T-helper 2 cell treated with Interferon-gamma antibody and Interleukin-4, amounts not matched to agents 5 μg/mL and 100 μg/mL, for 36 hours (primary cell): ENCODE measurements at regions not wholly inside any gene's neighbourhood (a gene's known extent, or its start where the extent isn't known, plus 50 kb on each side); places are given as distances from the start of the nearest gene placed in this dataset.

Experiments used
- DNase-seq: peaks from one replicate; pipeline ENCODE4 v3.0.0; 2021; ENCODE audit warnings: low spot score
- H3K27ac Mint-ChIP-seq: one replicate; pipeline ENCODE4 v1.8.0; 2021; ENCODE audit warnings: mild to moderate bottlenecking, mixed read lengths
- H3K27me3 Mint-ChIP-seq: one replicate; pipeline ENCODE4 v1.8.0; 2021; ENCODE audit warnings: low read depth, mixed read lengths
- H3K36me3 Mint-ChIP-seq: one replicate; pipeline ENCODE4 v1.8.0; 2021; ENCODE audit warnings: low read depth, mixed read lengths
- H3K4me1 Mint-ChIP-seq: one replicate; pipeline ENCODE4 v1.8.0; 2021; ENCODE audit warnings: low read depth, mixed read lengths
- H3K4me3 Mint-ChIP-seq: one replicate; pipeline ENCODE4 v1.8.0; 2022; ENCODE audit warnings: mild to moderate bottlenecking, moderate library complexity, mixed read lengths
- H3K9me3 Mint-ChIP-seq: one replicate; pipeline ENCODE4 v1.8.0; 2021; ENCODE audit warnings: mixed read lengths

GRCh38 chr21:20538039-20538658 lies 460.1 kb upstream of the NCAM2 start:
- Mint-ChIP-seq H3K27ac (no peak overlapping the region), H3K4me1 (no peaks in the 10 kb centered on the region), H3K27me3 (no peaks in the 10 kb centered on the region), H3K36me3 (no peaks in the 10 kb centered on the region), H3K4me3 (no peak overlapping the region), H3K9me3 (peaks cover 32% of the 10 kb centered on the region)
- DNase-seq = no peak

DNA sequence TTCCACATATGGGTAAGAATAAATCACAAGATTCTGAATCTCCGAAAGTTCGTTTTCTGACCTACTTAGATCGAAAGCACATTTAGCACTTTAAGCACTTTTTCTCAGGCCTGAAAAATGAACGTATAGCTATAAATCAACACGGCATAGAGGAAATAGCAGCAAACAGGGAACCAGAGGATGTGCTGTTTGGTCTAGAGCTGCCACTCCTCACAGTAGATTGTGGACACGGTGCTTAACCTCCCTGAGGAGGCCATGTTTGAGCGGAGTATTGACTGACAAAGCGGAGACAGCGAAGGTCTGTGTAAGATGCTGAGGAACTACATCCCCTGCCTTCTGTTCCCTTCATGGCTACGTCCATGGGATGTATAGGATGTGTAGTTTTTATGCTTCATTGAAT lies 452.8 kb upstream of the NCAM2 start:
- H3K4me1 Mint-ChIP-seq = no peaks in the 10 kb centered on the region
- H3K4me3 Mint-ChIP-seq = no peak overlapping the region
- H3K27ac Mint-ChIP-seq = no peak overlapping the region
- no peak for DNase-seq
- no peaks in the 10 kb centered on the region for H3K36me3 Mint-ChIP-seq
- H3K9me3 Mint-ChIP-seq = peaks cover 45% of the 10 kb centered on the region
- H3K27me3 Mint-ChIP-seq = no peaks in the 10 kb centered on the region

DNA sequence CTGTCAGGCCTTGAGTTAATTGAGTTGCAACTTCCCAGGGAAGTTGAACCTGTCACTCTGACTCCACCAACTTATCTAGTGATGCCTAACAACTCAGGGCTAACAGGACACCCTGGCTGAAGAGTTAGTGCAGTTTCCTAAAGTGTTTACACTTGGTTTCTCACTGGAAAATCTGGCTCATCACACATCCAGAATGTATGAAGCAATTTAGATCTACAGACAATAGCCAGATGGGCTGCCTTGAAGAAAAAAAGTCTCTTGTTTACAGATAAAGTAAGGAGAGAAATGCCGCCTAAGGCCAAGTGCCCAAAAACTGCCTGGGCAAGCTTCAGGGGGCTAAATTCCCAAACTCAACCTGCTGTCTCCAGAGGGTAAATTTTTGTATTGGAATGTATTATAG lies 446.3 kb upstream of the NCAM2 start:
- no peak overlapping the region for H3K4me3 Mint-ChIP-seq
- no peaks in the 10 kb centered on the region for H3K36me3 Mint-ChIP-seq
- H3K27ac Mint-ChIP-seq = no peak overlapping the region
- H3K9me3 Mint-ChIP-seq = peaks cover 32% of the 10 kb centered on the region
- no peak for DNase-seq
- no peaks in the 10 kb centered on the region for H3K4me1 Mint-ChIP-seq
- no peaks in the 10 kb centered on the region for H3K27me3 Mint-ChIP-seq

GRCh38 chr21:20554785-20555184 lies 443.4 kb upstream of the NCAM2 start:
- DNase-seq = no peak
- Mint-ChIP-seq H3K4me1 (no peaks in the 10 kb centered on the region), H3K9me3 (peaks cover 42% of the 10 kb centered on the region), H3K27ac (no peak overlapping the region), H3K4me3 (no peak overlapping the region), H3K36me3 (no peaks in the 10 kb centered on the region), H3K27me3 (no peaks in the 10 kb centered on the region)

DNA sequence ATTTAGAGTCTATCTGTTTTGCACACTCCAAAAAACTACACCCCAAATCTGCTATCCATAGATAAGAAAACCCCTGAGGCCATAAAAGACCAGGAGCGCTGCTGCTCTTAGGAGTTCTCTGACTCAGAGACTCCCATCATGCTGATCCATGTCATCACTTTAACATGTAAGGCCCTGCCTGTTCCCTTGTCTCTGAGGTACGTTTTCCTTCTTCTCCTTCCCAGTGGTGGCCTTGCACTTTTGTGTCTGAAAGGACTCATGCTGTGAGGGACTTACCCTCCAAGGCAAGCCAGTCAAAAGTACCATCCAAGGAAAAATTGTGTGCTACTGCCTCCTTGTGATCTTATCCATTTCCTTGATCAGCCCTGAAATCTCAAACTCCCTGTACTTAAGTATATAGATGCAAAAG lies 427.4 kb upstream of the NCAM2 start:
- peaks cover 26% of the 10 kb centered on the region for H3K9me3 Mint-ChIP-seq
- no peak overlapping the region for H3K27ac Mint-ChIP-seq
- H3K4me1 Mint-ChIP-seq = no peaks in the 10 kb centered on the region
- no peaks in the 10 kb centered on the region for H3K36me3 Mint-ChIP-seq
- no peaks in the 10 kb centered on the region for H3K27me3 Mint-ChIP-seq
- H3K4me3 Mint-ChIP-seq = no peak overlapping the region
- DNase-seq = no peak

- Mint-ChIP-seq H3K27ac (no peak overlapping the region), H3K27me3 (no peaks in the 10 kb centered on the region), H3K4me3 (no peak overlapping the region), H3K4me1 (no peaks in the 10 kb centered on the region), H3K9me3 (peaks cover 29% of the 10 kb centered on the region), H3K36me3 (no peaks in the 10 kb centered on the region)
- no peak for DNase-seq
Observed at GRCh38 chr21:20572582-20572981, 425.6 kb upstream of the NCAM2 start.

DNA sequence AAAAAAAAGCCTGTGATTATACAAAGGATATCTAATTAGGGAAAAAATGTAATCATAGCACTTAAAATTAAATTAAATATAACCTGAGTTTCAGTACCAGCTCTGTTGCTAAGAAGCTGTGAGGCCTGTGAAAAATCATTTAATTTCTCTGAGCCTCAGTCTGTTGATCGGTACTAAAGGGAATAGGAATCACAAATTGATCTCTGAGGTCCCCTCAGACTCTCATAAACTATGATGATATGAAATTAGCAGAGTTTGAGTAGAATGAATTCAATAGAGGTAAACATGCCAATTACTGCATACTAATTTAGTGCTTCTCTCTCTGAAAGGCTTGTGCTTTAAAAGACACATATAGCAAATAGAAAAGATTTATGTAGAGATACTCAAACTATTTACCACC lies 416.8 kb upstream of the NCAM2 start:
- Mint-ChIP-seq H3K27me3 (no peaks in the 10 kb centered on the region), H3K4me3 (no peak overlapping the region), H3K4me1 (no peaks in the 10 kb centered on the region), H3K27ac (no peak overlapping the region), H3K36me3 (no peaks in the 10 kb centered on the region), H3K9me3 (peaks cover 22% of the 10 kb centered on the region)
- no peak for DNase-seq

- no peak overlapping the region for H3K4me3 Mint-ChIP-seq
- no peak for DNase-seq
- no peaks in the 10 kb centered on the region for H3K36me3 Mint-ChIP-seq
- H3K9me3 Mint-ChIP-seq = peaks cover 28% of the 10 kb centered on the region
- no peak overlapping the region for H3K27ac Mint-ChIP-seq
- no peaks in the 10 kb centered on the region for H3K4me1 Mint-ChIP-seq
- no peaks in the 10 kb centered on the region for H3K27me3 Mint-ChIP-seq
Observed at GRCh38 chr21:20591284-20591683, 406.9 kb upstream of the NCAM2 start.

DNA sequence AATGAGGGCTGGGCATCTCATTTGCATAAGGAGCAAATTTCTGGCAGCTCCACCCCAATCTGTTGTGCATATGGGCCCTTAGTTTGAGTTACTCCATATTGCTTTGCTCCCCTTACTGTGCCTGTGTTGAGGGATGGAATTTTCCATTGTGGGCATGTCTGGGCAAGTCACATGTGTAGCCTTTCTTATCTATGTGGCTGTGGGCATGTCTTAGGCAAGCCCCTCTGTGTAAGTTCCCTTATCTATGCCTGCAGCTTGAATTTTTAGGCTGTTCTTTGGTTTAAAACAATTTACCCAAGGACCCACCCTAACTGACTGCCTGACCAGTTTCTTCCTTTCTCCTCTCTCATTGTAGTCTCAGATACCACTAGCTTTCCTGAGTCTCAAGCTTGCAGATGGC lies 405.7 kb upstream of the NCAM2 start:
- Mint-ChIP-seq H3K4me1 (no peaks in the 10 kb centered on the region), H3K9me3 (peaks cover 34% of the 10 kb centered on the region), H3K36me3 (no peaks in the 10 kb centered on the region), H3K4me3 (no peak overlapping the region), H3K27me3 (no peaks in the 10 kb centered on the region), H3K27ac (no peak overlapping the region)
- no peak for DNase-seq

- H3K4me3 Mint-ChIP-seq = no peak overlapping the region
- H3K4me1 Mint-ChIP-seq = no peaks in the 10 kb centered on the region
- H3K9me3 Mint-ChIP-seq = peaks cover 31% of the 10 kb centered on the region
- no peaks in the 10 kb centered on the region for H3K36me3 Mint-ChIP-seq
- no peak overlapping the region for H3K27ac Mint-ChIP-seq
- no peak for DNase-seq
- no peaks in the 10 kb centered on the region for H3K27me3 Mint-ChIP-seq
Observed at GRCh38 chr21:20603236-20603635, 395.0 kb upstream of the NCAM2 start.

DNA sequence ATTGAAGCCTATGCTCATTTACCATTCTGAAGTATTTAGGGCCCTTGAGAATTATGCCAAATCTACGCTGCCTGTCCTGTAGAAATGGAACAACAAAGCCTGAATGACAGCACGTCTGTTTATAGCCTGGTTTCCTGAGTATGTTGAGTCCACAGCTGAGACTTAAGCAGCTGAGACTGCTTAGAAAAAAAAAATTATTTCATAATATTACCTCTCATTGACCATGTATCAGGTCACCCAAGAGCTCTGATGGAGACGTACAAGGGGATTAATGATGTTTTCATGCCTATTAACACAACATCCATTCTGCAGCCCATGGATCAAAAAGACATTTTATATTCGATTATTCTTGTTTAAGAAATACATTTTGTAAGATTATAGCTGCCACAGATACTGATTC lies 387.2 kb upstream of the NCAM2 start:
- Mint-ChIP-seq H3K36me3 (no peaks in the 10 kb centered on the region), H3K27ac (no peak overlapping the region), H3K9me3 (peaks cover 50% of the 10 kb centered on the region), H3K4me3 (no peak overlapping the region), H3K27me3 (no peaks in the 10 kb centered on the region), H3K4me1 (no peaks in the 10 kb centered on the region)
- no peak for DNase-seq

DNA sequence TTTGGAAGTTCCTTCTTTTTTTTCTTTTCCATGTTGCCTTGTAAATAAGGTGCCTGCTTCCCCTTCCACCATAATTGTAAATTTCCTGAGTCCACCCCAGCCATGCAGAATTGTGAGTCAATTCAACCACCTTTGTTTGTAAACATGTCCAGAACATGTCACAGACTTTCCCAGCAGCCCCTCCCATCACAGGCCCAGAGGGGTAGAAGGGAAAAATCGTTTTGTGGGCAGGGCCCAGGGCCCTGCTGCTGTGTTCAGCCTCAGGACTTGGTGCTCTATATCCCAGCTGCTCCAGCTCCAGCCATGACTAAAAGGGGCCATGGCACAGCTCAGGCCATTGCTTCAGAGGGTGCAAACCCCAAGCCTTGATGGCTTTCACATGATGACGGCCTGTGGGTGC lies 384.6 kb upstream of the NCAM2 start:
- H3K27me3 Mint-ChIP-seq = no peaks in the 10 kb centered on the region
- no peak overlapping the region for H3K27ac Mint-ChIP-seq
- peaks cover 36% of the 10 kb centered on the region for H3K9me3 Mint-ChIP-seq
- no peak for DNase-seq
- H3K4me1 Mint-ChIP-seq = no peaks in the 10 kb centered on the region
- H3K4me3 Mint-ChIP-seq = no peak overlapping the region
- no peaks in the 10 kb centered on the region for H3K36me3 Mint-ChIP-seq

- no peaks in the 10 kb centered on the region for H3K4me1 Mint-ChIP-seq
- no peak overlapping the region for H3K4me3 Mint-ChIP-seq
- H3K9me3 Mint-ChIP-seq = peaks cover 27% of the 10 kb centered on the region
- H3K36me3 Mint-ChIP-seq = no peaks in the 10 kb centered on the region
- no peak overlapping the region for H3K27ac Mint-ChIP-seq
- H3K27me3 Mint-ChIP-seq = no peaks in the 10 kb centered on the region
- no peak for DNase-seq
Observed at GRCh38 chr21:20617130-20617529, 381.1 kb upstream of the NCAM2 start.

DNA sequence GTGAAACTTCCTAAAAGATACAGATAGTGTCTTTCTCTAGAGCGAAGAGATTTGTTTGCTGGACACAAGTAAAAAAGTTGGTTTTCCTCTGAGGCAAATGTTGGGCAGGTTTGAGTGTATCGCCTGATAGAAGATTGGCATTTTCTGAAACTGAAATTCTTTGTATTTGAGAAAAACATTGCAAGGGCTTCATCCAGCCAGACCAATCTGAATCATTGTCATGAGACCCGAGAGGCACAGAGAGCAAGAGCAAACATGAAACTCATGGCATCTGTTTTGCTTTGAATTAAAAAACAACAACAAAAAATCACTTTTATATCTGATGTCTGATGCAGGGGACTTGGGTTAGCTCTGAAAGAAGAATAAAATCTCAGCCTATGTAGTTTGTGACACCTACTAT lies 379.3 kb upstream of the NCAM2 start:
- no peaks in the 10 kb centered on the region for H3K27me3 Mint-ChIP-seq
- no peaks in the 10 kb centered on the region for H3K4me1 Mint-ChIP-seq
- no peak overlapping the region for H3K27ac Mint-ChIP-seq
- peaks cover 36% of the 10 kb centered on the region for H3K9me3 Mint-ChIP-seq
- H3K36me3 Mint-ChIP-seq = no peaks in the 10 kb centered on the region
- no peak for DNase-seq
- no peak overlapping the region for H3K4me3 Mint-ChIP-seq

- Mint-ChIP-seq H3K9me3 (peaks cover 44% of the 10 kb centered on the region), H3K4me3 (no peak overlapping the region), H3K36me3 (no peaks in the 10 kb centered on the region), H3K4me1 (no peaks in the 10 kb centered on the region), H3K27ac (no peak overlapping the region), H3K27me3 (no peaks in the 10 kb centered on the region)
- no peak for DNase-seq
Observed at GRCh38 chr21:20627594-20627993, 370.6 kb upstream of the NCAM2 start.
